Endothelial cell (in vitro differentiated cells): ENCODE measurements at regions not wholly inside any gene's neighbourhood (a gene's known extent, or its start where the extent isn't known, plus 50 kb on each side); places are given as distances from the start of the nearest gene placed in this dataset.

Experiments
- DNase-seq: peaks from one replicate; pipeline ENCODE4 v3.0.0; 2021; ENCODE audit warnings: low spot score
- H3K27ac Mint-ChIP-seq: one replicate; pipeline ENCODE4 v1.8.0; 2021; ENCODE audit warnings: mixed read lengths, inconsistent platforms; ENCODE audit not compliant: unreplicated experiment
- H3K27me3 Mint-ChIP-seq: one replicate; pipeline ENCODE4 v1.8.0; 2021; ENCODE audit warnings: mild to moderate bottlenecking, moderate library complexity, mixed read lengths, inconsistent platforms; ENCODE audit not compliant: unreplicated experiment
- H3K36me3 Mint-ChIP-seq: one replicate; pipeline ENCODE4 v1.8.0; 2021; ENCODE audit warnings: mild to moderate bottlenecking, low read depth, mixed read lengths, inconsistent platforms; ENCODE audit not compliant: unreplicated experiment
- H3K4me1 Mint-ChIP-seq: one replicate; pipeline ENCODE4 v1.8.0; 2021; ENCODE audit warnings: mild to moderate bottlenecking, mixed read lengths, inconsistent platforms; ENCODE audit not compliant: unreplicated experiment
- H3K4me3 Mint-ChIP-seq: one replicate; pipeline ENCODE4 v1.8.0; 2021; ENCODE audit warnings: mild to moderate bottlenecking, mixed read lengths, inconsistent platforms; ENCODE audit not compliant: unreplicated experiment
- H3K9me3 Mint-ChIP-seq: one replicate; pipeline ENCODE4 v1.8.0; 2021; ENCODE audit warnings: mixed read lengths, inconsistent platforms; ENCODE audit not compliant: unreplicated experiment
- CTCF ChIP-seq: fragments of 200-600 bp; sonication (generic); IDR thresholded peaks from one replicate; pipeline ENCODE4 v1.5.0; 2021; ENCODE audit warnings: antibody characterized with exemption; ENCODE audit not compliant: unreplicated experiment

- Mint-ChIP-seq H3K27me3 (peaks cover 4% of the 10 kb centered on the region), H3K9me3 (no peaks in the 10 kb centered on the region), H3K4me3 (no peak overlapping the region), H3K36me3 (no peaks in the 10 kb centered on the region), H3K27ac (no peak overlapping the region), H3K4me1 (peaks cover 11% of the 10 kb centered on the region)
- DNase-seq = no peak
- TF ChIP-seq CTCF = no peak
These were observed 164.3 kb upstream of the PODXL start for GRCh38 chr7:131720703-131721102.

GRCh38 chr7:131717181-131717580 lies 160.8 kb upstream of the PODXL start:
- Mint-ChIP-seq H3K9me3 (no peaks in the 10 kb centered on the region), H3K36me3 (no peaks in the 10 kb centered on the region), H3K27me3 (no peaks in the 10 kb centered on the region), H3K27ac (no peak overlapping the region), H3K4me1 (peaks cover 4% of the 10 kb centered on the region), H3K4me3 (no peak overlapping the region)
- no peak for DNase-seq
- TF ChIP-seq CTCF = no peak

DNA sequence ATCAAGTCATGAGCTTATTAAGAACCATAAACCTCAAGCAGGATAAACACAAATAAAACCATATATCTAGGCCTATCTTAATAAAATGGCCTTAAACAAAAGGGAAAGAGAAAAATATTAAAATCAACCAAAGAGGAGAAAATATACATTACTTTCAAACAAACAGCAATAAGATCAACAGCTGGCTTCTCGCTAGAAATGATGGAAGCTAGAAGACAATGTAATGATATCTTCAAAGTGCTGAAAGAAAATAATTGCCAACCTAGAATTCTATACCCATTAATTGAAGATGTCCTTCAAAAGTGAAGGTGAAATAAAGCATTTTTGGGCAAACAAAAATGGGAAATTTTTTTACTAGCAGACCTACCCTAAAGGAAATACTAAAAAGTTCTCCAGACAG lies 142.9 kb upstream of the PODXL start:
- Mint-ChIP-seq H3K4me1 (no peaks in the 10 kb centered on the region), H3K4me3 (no peak overlapping the region), H3K27ac (no peak overlapping the region), H3K36me3 (no peaks in the 10 kb centered on the region), H3K9me3 (peaks cover 5% of the 10 kb centered on the region), H3K27me3 (no peaks in the 10 kb centered on the region)
- no peak for TF ChIP-seq CTCF
- no peak for DNase-seq

GRCh38 chr7:131692131-131692960 lies 135.9 kb upstream of the PODXL start:
- Mint-ChIP-seq H3K4me1 (peaks cover 2% of the 10 kb centered on the region), H3K9me3 (no peaks in the 10 kb centered on the region), H3K27me3 (peaks cover 7% of the 10 kb centered on the region), H3K27ac (no peak overlapping the region), H3K4me3 (no peak overlapping the region), H3K36me3 (no peaks in the 10 kb centered on the region)
- peak; percentile 97 for TF ChIP-seq CTCF
- peak; percentile 91 for DNase-seq

- Mint-ChIP-seq H3K4me3 (no peak overlapping the region), H3K9me3 (no peaks in the 10 kb centered on the region)
These were observed 135.2 kb upstream of the PODXL start for GRCh38 chr7:131691454-131692130.

More at GRCh38 chr7:131691454-131692130, 135.2 kb upstream of the PODXL start:
- H3K27me3 Mint-ChIP-seq = peaks cover 7% of the 10 kb centered on the region
- H3K4me1 Mint-ChIP-seq = peaks cover 2% of the 10 kb centered on the region
- no peak overlapping the region for H3K27ac Mint-ChIP-seq
- no peak for TF ChIP-seq CTCF
- H3K36me3 Mint-ChIP-seq = no peaks in the 10 kb centered on the region
- DNase-seq = no peak
